ENCODE measurements at regions not wholly inside any gene's neighbourhood (a gene's known extent, or its start where the extent isn't known, plus 50 kb on each side); places are given as distances from the start of the nearest gene placed in this dataset.

DNA sequence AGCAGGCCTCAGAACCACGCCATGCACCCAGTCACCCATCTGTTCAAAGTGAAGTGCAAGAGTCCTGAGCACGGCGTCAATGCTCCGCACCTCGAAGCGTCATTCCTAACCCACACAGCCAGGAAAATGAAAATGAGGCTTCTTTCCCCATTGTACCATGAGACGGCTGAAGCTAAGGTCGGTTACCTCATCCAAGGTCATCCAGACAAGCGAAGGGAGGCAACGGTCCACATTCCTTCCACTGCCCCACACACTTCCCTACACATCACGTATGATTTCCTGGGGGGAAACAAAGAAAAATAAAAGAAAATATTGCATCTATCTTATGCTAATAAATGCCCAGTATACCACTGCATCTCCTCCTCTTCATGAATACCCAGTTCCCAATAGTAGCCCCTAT lies 113.5 kb upstream of the RAB6C start (continued):
- no peak for TF ChIP-seq KLF1 (tag; IDR thresholded peaks at IDR 0.05)
- no peak for TF ChIP-seq ZKSCAN1 (IDR thresholded peaks at IDR 0.05; ENCODE audit: low read depth, low read length)
- no peak for TF ChIP-seq SRSF9 (IDR thresholded peaks at IDR 0.05; ENCODE audit: borderline replicate concordance, low read depth, low read length)
- no peak for TF ChIP-seq HDAC1 (IDR thresholded peaks at IDR 0.05)
- TF ChIP-seq ZNF316 (IDR thresholded peaks at IDR 0.05): no peak

DNA sequence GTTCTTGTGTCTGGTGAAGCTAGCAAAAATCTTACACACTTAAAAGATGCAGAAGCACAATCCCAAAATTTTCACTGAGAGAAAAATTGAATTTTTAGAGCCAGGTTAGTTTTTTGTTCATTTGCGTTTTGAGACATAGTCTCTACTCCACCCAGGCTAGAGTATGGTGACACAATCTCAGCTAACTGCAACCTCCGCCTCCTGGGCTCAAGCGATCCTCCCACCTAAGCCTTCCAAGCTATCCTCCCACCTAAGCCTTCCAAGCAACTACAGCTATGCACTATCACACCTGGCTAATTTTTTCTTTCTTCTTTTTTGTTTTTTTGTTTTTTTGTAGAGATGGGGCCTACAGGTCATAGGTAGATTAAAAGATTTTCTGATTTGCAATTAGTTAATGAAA lies 113.1 kb upstream of the RAB6C start:
- in situ Hi-C loops (cut with MboI): no loop called here
- H3K9me1 ChIP-seq (ENCODE audit: control insufficient read depth, insufficient read depth, low read length): no peaks in the 10 kb centered on the region
- no peak for TF ChIP-seq CAMTA2 (CRISPR knock-in tag; conservative IDR thresholded peaks at IDR 0.05)
- TF ChIP-seq, protein P1, sequence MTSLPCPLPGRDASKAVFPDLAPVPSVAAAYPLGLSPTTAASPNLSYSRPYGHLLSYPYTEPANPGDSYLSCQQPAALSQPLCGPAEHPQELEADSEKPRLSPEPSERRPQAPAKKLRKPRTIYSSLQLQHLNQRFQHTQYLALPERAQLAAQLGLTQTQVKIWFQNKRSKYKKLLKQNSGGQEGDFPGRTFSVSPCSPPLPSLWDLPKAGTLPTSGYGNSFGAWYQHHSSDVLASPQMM (CRISPR knock-in tag; IDR thresholded peaks at IDR 0.05): no peak
- no peak for TF ChIP-seq MCM2 (IDR thresholded peaks at IDR 0.05; ENCODE audit: low read depth)
- no peak for TF ChIP-seq ZNF121 (CRISPR knock-in tag; conservative IDR thresholded peaks at IDR 0.05)
- TF ChIP-seq PTTG1 (tag; IDR thresholded peaks at IDR 0.05; ENCODE audit: low read depth): no peak
- TF ChIP-seq GABPB1 (CRISPR knock-in tag; IDR thresholded peaks at IDR 0.05): no peak
- TF ChIP-seq MAFK (IDR thresholded peaks at IDR 0.05; ENCODE audit: low read length): no peak
- TF ChIP-seq, protein P2, sequence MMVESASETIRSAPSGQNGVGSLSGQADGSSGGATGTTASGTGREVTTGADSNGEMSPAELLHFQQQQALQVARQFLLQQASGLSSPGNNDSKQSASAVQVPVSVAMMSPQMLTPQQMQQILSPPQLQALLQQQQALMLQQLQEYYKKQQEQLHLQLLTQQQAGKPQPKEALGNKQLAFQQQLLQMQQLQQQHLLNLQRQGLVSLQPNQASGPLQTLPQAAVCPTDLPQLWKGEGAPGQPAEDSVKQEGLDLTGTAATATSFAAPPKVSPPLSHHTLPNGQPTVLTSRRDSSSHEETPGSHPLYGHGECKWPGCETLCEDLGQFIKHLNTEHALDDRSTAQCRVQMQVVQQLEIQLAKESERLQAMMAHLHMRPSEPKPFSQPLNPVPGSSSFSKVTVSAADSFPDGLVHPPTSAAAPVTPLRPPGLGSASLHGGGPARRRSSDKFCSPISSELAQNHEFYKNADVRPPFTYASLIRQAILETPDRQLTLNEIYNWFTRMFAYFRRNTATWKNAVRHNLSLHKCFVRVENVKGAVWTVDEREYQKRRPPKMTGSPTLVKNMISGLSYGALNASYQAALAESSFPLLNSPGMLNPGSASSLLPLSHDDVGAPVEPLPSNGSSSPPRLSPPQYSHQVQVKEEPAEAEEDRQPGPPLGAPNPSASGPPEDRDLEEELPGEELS (CRISPR knock-in tag; IDR thresholded peaks at IDR 0.05; ENCODE audit: borderline replicate concordance): no peak
- no peak for TF ChIP-seq COPS2 (conservative IDR thresholded peaks at IDR 0.05)
- TF ChIP-seq, protein P3, sequence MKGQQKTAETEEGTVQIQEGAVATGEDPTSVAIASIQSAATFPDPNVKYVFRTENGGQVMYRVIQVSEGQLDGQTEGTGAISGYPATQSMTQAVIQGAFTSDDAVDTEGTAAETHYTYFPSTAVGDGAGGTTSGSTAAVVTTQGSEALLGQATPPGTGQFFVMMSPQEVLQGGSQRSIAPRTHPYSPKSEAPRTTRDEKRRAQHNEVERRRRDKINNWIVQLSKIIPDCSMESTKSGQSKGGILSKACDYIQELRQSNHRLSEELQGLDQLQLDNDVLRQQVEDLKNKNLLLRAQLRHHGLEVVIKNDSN (CRISPR knock-in tag; IDR thresholded peaks at IDR 0.05): no peak
- TF ChIP-seq MTA3 (IDR thresholded peaks at IDR 0.05; ENCODE audit: borderline replicate concordance): no peak
- TF ChIP-seq, protein P4, sequence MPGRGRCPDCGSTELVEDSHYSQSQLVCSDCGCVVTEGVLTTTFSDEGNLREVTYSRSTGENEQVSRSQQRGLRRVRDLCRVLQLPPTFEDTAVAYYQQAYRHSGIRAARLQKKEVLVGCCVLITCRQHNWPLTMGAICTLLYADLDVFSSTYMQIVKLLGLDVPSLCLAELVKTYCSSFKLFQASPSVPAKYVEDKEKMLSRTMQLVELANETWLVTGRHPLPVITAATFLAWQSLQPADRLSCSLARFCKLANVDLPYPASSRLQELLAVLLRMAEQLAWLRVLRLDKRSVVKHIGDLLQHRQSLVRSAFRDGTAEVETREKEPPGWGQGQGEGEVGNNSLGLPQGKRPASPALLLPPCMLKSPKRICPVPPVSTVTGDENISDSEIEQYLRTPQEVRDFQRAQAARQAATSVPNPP (IDR thresholded peaks at IDR 0.05; ENCODE audit: borderline replicate concordance, insufficient read depth, insufficient read length): no peak
- H3K4me2 ChIP-seq (ENCODE audit: insufficient read depth, low read length): no peak overlapping the region
- intact Hi-C loops (cut with micrococcal nuclease): no loop called here
- CTCF ChIA-PET (ENCODE audit: low intra/inter-chr PET ratio): no interaction called here
- no peak overlapping the region for H3K27ac ChIP-seq (ENCODE audit: extremely low read depth, low read depth, low read length)
- no peak overlapping the region for H3K4me3 ChIP-seq
- POLR2A ChIA-PET: interaction anchor here (0.6 kb wide), 1 partner anchor 23 kb away, joined by 3 read pairs; no protein-coding TSS in a partner anchor
- DNase-seq (ENCODE audit: extremely low read depth in 1 of 4, low spot score in 3 of 4): no peak
- H3K36me3 ChIP-seq (ENCODE audit: control insufficient read depth, insufficient read depth, low read length): no peaks in the 10 kb centered on the region
- FAIRE-seq: no peak
- H3K27me3 ChIP-seq (ENCODE audit: control insufficient read depth in 2 of 2, insufficient read depth in 2 of 2, low read length in 2 of 2): peaks cover 3 to 22% of the 10 kb centered on the region in 2 experiments; a peak in 2 of 5 replicates
- H3K9me3 ChIP-seq (replicated peaks; ENCODE audit: control insufficient read depth, insufficient read depth, low read depth, low read length): no peaks in the 10 kb centered on the region
- no TSS peak for BruUV-seq (replicated peaks)
- no peaks in the 10 kb centered on the region for H3K79me2 ChIP-seq (ENCODE audit: control insufficient read depth, insufficient read depth, low read length)
- no peak overlapping the region for H2AFZ ChIP-seq (ENCODE audit: low read depth, low read length)
- H3K9ac ChIP-seq (ENCODE audit: insufficient read depth in 1 of 2, low read depth in 2 of 2, low read length in 2 of 2): no peak overlapping the region
- no peaks in the 10 kb centered on the region for H3K4me1 ChIP-seq (replicated peaks in 1 of 2; ENCODE audit: control insufficient read depth in 2 of 2, insufficient read depth in 2 of 2, low read length in 2 of 2)
- ATAC-seq: no peak
- WGBS (ENCODE audit: insufficient coverage, low coverage, missing lambda C conversion rate): 4% methylated on average over 3 of the region's 3 CpGs
- H4K20me1 ChIP-seq (replicated peaks; ENCODE audit: control insufficient read depth, insufficient read depth, low read length): no peaks in the 10 kb centered on the region
